ENCODE measurements at regions not wholly inside any gene's neighbourhood (a gene's known extent, or its start where the extent isn't known, plus 50 kb on each side); places are given as distances from the start of the nearest gene placed in this dataset.

GRCh38 chr1:178024504-178024903, 54.6 kb upstream of the SEC16B start:
- no peak overlapping the region for H3K9ac ChIP-seq (ENCODE audit: low read length)
- no peaks in the 10 kb centered on the region for H3K9me2 ChIP-seq (replicated peaks; ENCODE audit: insufficient read depth, low read length)
- H3K9me3 ChIP-seq (ENCODE audit: insufficient read depth, low read length): no peaks in the 10 kb centered on the region
- H3K79me2 ChIP-seq (ENCODE audit: insufficient read depth, low read length): no peaks in the 10 kb centered on the region
- H4K20me1 ChIP-seq (ENCODE audit: low read depth, low read length): no peaks in the 10 kb centered on the region
- no peaks in the 10 kb centered on the region for H3K36me3 ChIP-seq (ENCODE audit: low read length)
- no peaks in the 10 kb centered on the region for H3K27me3 ChIP-seq (ENCODE audit: low read length)
- H2AFZ ChIP-seq (ENCODE audit: low read depth, low read length, severe bottlenecking): no peak overlapping the region
- H3K4me2 ChIP-seq (ENCODE audit: low read depth, low read length, poor library complexity, severe bottlenecking): no peak overlapping the region
- no peaks in the 10 kb centered on the region for H3F3A ChIP-seq (ENCODE audit: insufficient read depth)
- no peak overlapping the region for H3K4me3 ChIP-seq (ENCODE audit: insufficient read depth, low read length, poor library complexity, severe bottlenecking)
- no peak for TF ChIP-seq EZH2phosphoT487 (conservative IDR thresholded peaks at IDR 0.05; ENCODE audit: low read length)
- TF ChIP-seq CTCF (IDR thresholded peaks at IDR 0.05; ENCODE audit: insufficient read depth, low read length, poor library complexity, severe bottlenecking): no peak
- H3K27ac ChIP-seq (ENCODE audit: low read depth, low read length): no peak overlapping the region

- TF ChIP-seq EZH2phosphoT487 (conservative IDR thresholded peaks at IDR 0.05; ENCODE audit: low read length) (no peak), CTCF (IDR thresholded peaks at IDR 0.05; ENCODE audit: insufficient read depth, low read length, poor library complexity, severe bottlenecking) (no peak)
These were observed 55.9 kb upstream of the SEC16B start for GRCh38 chr1:178025613-178026356.

GRCh38 chr1:178028841-178029481, 59.1 kb upstream of the SEC16B start:
- no peaks in the 10 kb centered on the region for H3K9me2 ChIP-seq (replicated peaks; ENCODE audit: insufficient read depth, low read length)
- H3K79me2 ChIP-seq (ENCODE audit: insufficient read depth, low read length): no peaks in the 10 kb centered on the region
- H3K27ac ChIP-seq (ENCODE audit: low read depth, low read length): no peak overlapping the region
- no peaks in the 10 kb centered on the region for H3K36me3 ChIP-seq (ENCODE audit: low read length)
- H3K27me3 ChIP-seq (ENCODE audit: low read length): no peaks in the 10 kb centered on the region
- H3K9me3 ChIP-seq (ENCODE audit: insufficient read depth, low read length): no peaks in the 10 kb centered on the region
- H3K4me2 ChIP-seq (ENCODE audit: low read depth, low read length, poor library complexity, severe bottlenecking): no peak overlapping the region
- no peak overlapping the region for H2AFZ ChIP-seq (ENCODE audit: low read depth, low read length, severe bottlenecking)
- no peaks in the 10 kb centered on the region for H3F3A ChIP-seq (ENCODE audit: insufficient read depth)
- no peaks in the 10 kb centered on the region for H4K20me1 ChIP-seq (ENCODE audit: low read depth, low read length)
- TF ChIP-seq EZH2phosphoT487 (conservative IDR thresholded peaks at IDR 0.05; ENCODE audit: low read length): no peak
- no peak for TF ChIP-seq CTCF (IDR thresholded peaks at IDR 0.05; ENCODE audit: insufficient read depth, low read length, poor library complexity, severe bottlenecking)
- no peak overlapping the region for H3K4me3 ChIP-seq (ENCODE audit: insufficient read depth, low read length, poor library complexity, severe bottlenecking)
- no peak overlapping the region for H3K9ac ChIP-seq (ENCODE audit: low read length)

More at GRCh38 chr1:178025613-178026356, 55.9 kb upstream of the SEC16B start:
- H3K36me3 ChIP-seq (ENCODE audit: low read length): no peaks in the 10 kb centered on the region
- H2AFZ ChIP-seq (ENCODE audit: low read depth, low read length, severe bottlenecking): no peak overlapping the region
- no peaks in the 10 kb centered on the region for H3F3A ChIP-seq (ENCODE audit: insufficient read depth)
- no peaks in the 10 kb centered on the region for H3K79me2 ChIP-seq (ENCODE audit: insufficient read depth, low read length)
- H3K4me2 ChIP-seq (ENCODE audit: low read depth, low read length, poor library complexity, severe bottlenecking): no peak overlapping the region
- H3K9me2 ChIP-seq (replicated peaks; ENCODE audit: insufficient read depth, low read length): no peaks in the 10 kb centered on the region
- H3K27me3 ChIP-seq (ENCODE audit: low read length): no peaks in the 10 kb centered on the region
- no peak overlapping the region for H3K9ac ChIP-seq (ENCODE audit: low read length)
- no peaks in the 10 kb centered on the region for H3K9me3 ChIP-seq (ENCODE audit: insufficient read depth, low read length)
- H3K27ac ChIP-seq (ENCODE audit: low read depth, low read length): no peak overlapping the region
- no peaks in the 10 kb centered on the region for H4K20me1 ChIP-seq (ENCODE audit: low read depth, low read length)
- H3K4me3 ChIP-seq (ENCODE audit: insufficient read depth, low read length, poor library complexity, severe bottlenecking): no peak overlapping the region

Data from SU-DHL-6 (cell line).